ENCODE measurements at regions not wholly inside any gene's neighbourhood (a gene's known extent, or its start where the extent isn't known, plus 50 kb on each side); places are given as distances from the start of the nearest gene placed in this dataset.

DNA sequence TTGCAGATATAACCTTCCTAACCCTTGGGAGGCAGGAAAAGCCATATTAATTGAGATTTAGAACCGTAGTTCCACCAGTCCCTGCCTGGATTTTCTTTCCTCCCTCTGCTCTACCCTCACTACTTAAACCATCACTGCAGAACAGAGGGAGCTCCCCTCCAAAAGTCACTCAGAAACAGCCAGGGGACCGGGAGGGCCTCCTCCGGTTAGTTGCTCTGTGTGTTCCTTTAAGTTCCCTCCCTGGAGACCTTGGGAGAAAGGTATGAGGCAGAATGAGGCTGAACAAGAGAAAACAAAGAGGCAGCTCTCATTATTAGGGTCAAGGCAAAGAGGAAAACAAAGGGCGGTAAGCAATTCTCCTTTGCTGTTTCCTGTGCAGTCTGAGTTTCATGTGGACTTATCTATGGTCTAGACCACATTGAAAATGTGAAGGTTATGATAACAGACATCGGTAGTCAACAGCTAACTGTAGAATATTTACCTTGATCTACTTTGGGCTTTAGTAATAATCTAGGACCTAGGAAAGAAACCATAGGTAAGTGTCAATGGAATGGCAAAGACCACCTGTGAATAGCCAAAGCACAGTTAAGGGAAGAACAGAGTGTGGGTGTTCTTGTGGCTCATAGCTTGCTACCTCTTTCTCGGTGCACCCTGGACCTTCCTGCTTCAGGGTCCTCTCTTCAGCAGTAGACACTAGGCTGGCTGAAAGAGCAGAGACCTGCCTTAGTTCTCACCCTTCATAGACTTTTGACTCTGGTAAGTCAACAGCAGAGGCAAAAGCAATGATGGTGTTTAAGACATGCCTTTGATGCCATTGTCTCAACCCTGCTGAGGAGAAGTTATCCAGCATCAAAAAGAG lies 250.9 kb upstream of the CITED2 start:
- TF ChIP-seq POLR2A (IDR thresholded peaks at IDR 0.05; ENCODE audit: low read depth, low read length), result no peak
- DNase-seq (ENCODE audit: insufficient read length, low spot score) (no peak), FAIRE-seq (no peak)

DNA sequence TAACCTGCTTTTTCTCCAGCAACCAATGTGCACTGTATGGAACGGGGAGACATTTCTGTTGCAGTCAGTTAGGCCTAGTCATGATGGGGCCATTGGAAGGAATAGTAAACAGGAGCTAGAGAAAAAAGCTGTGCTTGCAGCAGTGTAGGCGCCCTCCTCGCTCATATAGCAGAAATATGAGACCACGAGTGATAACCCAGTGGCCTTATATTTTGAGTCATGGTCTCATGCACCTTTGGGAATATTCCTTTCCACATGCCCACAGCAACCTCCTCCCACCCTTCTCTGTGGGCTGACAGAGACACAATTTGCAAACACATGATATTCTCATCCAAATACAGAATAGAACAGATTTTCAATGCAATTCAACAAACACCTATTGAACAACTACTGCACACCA lies 248.9 kb upstream of the CITED2 start:
- TF ChIP-seq POLR2A (IDR thresholded peaks at IDR 0.05; ENCODE audit: low read depth, low read length), result no peak
- FAIRE-seq, result no peak
- no peak for DNase-seq (ENCODE audit: insufficient read length, low spot score)

DNA sequence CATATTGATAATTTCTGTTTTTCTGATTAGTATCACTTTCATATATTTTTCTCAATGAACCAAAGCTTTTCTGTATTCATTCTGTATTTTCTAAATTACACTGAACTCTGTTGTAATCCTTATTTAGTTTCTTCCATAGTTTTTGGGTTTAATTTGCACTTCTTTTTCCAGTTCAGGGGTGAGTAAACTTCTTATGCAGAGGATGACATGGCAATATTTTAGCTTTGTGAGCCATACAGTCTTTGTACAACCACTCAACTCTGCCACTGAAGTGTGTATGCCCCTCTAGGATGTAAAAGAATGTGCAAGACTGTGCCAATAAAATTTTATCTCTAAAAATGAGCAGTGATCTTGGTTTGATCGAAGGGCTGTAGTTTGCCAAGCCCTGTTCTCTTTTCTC lies 239.0 kb upstream of the CITED2 start:
- FAIRE-seq, result no peak
- no peak for DNase-seq (ENCODE audit: insufficient read length, low spot score)
- TF ChIP-seq POLR2A (IDR thresholded peaks at IDR 0.05; ENCODE audit: low read depth, low read length), result no peak

DNA sequence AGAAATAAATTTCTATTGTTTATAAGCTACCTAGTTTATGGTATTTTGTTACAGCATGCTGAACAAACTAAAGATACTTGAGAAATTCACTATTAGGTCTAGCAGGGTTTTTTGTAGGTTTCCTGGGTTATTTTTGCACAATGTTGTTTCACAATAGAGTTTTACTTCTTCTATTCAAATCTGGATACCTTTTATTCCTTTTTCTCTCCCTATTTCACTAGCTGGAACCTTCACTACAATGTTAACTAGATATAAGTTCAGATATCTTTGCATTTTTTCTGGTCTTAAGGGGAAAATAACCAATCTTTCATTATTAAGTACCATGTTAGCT lies 237.7 kb upstream of the CITED2 start:
- FAIRE-seq (no peak), DNase-seq (ENCODE audit: insufficient read length, low spot score) (no peak)
- TF ChIP-seq POLR2A (IDR thresholded peaks at IDR 0.05; ENCODE audit: low read depth, low read length), result no peak

DNA sequence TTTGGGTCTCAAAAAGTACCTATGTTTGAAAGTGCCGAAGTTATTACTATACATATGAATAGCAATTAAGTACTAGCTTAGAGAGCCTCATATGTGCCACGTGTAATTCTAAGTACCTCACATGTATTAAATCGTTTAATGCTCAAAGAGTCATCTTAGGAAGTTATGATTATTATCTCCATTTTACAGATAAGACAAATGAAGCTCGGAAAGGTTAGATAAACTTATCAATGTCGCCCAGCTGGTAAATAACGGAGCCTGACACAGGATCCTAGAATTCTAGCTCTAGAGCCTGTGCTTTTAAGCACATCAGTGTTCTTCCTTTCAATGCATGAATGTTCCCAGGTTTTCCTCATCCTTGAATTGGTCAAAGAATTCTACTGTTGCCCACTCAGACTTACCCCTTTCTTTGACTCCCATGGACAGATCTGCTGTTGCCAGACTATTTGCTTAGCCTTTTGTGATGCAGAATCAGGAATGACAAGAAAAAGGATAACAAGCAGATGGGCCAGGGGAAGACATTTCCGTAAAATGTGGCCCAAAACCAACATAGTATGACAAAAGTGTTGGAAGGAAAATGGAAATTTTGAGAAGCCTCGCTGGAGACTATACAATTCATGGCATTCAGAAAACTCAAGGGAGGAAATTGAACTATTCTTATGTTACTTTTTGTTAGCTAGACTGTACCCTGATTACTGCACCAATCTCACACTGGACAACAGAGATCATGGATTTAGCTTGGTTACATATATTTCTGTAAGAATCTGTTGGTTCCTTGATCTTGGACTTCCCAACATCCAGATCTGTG lies 237.1 kb upstream of the CITED2 start:
- FAIRE-seq, result no peak
- no peak for DNase-seq (ENCODE audit: insufficient read length, low spot score)
- TF ChIP-seq POLR2A (IDR thresholded peaks at IDR 0.05; ENCODE audit: low read depth, low read length), result no peak

DNA sequence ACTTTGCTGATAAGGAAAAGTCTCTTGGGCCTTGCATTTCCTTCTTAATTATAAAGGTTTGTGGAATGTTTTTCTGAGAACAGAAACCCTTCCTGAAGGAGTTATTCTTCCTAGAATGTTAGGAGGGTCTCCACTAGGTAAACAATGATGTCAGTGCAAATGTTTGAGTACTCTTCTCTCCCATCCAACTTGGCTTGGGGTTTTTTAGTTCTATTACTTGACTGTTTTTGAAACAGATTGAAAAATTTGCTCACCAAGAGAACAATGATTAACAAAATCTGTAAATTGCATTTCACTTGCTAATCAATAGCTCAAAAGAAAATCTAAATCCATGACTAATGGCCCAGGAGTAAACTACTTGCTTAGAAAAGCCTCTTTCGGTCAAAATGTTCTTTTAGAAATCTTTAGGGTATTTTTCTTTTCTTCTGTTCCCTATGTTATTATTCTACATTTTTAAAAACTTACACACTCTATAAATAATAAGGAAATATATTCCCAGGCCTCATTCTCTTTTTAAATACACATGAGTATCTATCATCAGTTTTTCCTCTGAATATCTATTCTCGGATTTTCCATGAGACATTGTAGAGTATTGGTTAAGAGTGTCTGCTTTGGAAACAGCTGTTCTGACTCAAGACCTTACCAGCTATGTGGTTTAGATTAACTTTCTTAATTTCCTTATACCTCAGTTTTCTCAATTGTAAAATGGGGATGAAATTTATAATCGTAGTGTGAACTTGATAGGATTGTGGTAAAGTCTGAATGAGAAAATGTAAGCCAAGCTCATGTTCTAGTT lies 234.2 kb upstream of the CITED2 start:
- no peak for TF ChIP-seq POLR2A (IDR thresholded peaks at IDR 0.05; ENCODE audit: low read depth, low read length)
- DNase-seq (ENCODE audit: insufficient read length, low spot score) (no peak), FAIRE-seq (no peak)

DNA sequence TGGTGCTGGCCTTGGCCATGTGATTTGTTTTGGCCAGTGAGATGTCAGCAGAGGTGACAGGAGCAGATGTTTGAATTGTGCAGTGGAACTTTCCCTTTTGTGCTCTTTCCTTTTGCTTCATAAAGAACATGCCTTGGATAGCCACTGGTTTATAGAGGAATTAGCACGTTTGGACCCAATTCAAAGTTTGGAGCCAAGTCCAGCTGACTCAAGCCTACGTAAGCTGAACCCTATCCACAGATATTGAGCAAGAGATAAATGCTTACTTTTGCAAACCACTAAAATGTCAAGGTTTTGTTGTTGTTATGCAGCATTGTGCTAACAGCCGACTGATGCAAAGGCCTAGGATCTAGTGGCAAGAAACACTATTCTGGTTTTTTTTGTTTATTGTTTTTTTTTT lies 230.9 kb upstream of the CITED2 start:
- FAIRE-seq (no peak), DNase-seq (ENCODE audit: insufficient read length, low spot score) (no peak)
- no peak for TF ChIP-seq POLR2A (IDR thresholded peaks at IDR 0.05; ENCODE audit: low read depth, low read length)

DNA sequence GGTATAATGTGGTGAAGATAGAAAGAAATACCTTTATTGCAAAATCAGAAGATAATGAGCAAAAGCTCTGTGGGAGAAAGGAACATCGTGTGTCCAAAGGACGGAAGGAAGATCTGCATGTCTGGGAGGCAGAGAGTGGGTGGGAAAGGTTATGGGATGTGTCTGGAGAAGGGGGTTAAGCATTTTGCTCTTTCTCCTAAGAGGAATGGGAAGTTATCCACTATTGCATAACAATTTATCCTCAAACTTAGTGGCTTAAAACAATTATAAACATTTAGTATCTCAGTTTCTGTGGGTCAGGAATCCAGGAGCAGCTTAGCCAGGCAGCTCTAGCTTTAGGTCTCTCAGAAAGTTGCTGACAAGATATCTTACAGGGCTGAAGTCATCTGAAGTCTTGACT lies 229.1 kb upstream of the CITED2 start:
- DNase-seq (ENCODE audit: insufficient read length, low spot score) (no peak), FAIRE-seq (no peak)
- no peak for TF ChIP-seq POLR2A (IDR thresholded peaks at IDR 0.05; ENCODE audit: low read depth, low read length)

DNA sequence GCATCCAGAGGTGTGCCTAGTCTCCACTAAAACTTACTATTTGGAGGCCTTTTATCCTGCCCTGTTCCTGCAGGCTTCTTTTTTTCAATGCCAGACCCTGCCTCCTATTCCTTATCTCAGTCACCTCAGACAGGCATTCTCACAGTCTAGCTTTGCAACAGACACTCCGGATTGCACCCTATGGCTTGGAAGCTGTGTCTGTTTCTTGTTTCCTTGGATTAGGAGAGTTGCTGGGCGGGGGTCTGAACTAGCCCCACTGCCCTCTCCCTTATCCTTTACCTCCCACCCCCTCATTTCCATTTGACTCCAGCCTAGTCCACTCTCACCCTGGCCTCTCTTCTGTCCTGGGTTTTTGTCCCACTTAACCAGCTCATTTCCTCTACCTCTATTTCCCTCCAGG lies 228.1 kb upstream of the CITED2 start:
- FAIRE-seq, result no peak
- no peak for TF ChIP-seq POLR2A (IDR thresholded peaks at IDR 0.05; ENCODE audit: low read depth, low read length)

DNA sequence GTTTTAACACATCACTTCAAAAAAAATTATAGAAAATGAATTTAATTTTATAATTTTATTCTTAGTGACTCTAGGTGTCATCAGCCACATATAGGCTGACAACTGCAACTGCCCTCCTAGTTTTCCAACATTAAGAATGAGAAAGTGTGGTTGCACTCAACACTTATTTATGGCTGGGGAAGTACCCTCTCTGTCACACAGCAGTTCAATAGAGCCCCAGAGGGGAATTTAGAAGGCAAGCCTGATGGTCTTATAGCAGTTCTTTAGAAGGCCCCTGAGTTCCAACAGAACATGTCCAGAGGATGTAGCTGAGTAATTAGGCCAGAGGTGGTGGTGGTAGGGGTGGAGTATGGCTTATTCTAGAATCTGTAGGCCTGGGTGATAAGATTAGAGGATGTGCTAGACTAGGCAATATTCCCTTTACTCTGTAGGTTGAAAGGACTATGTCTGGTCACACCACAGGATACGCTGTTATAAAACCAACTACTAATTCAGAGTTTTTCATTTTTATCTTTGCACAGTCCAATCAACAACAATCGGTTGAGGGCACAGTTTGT lies 226.5 kb upstream of the CITED2 start:
- DNase-seq (ENCODE audit: insufficient read length, low spot score), result no peak
- TF ChIP-seq POLR2A (IDR thresholded peaks at IDR 0.05; ENCODE audit: low read depth, low read length), result no peak
- FAIRE-seq, result no peak

More for the DNA sequence above, 228.1 kb upstream of the CITED2 start:
- DNase-seq (ENCODE audit: insufficient read length, low spot score), result no peak

DNA sequence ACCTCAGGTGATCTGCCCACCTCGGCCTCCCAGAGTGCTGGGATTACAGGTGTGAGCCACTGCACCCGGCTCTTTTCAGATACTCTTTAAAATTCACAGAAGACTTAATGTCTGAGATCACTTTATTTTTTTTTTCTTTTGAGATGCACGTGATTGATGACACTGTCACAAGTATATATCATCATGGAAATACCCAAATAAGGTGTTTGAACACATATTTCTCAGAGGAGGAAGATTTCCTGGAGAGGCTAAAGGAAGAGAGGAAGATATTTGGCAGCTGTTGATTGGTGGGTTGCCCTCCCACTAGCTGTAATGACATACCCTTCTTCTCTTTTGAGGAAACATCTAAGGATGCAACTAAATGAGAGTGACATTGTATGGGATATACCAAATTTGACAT lies 225.9 kb upstream of the CITED2 start:
- TF ChIP-seq POLR2A (IDR thresholded peaks at IDR 0.05; ENCODE audit: low read depth, low read length), result no peak
- DNase-seq (ENCODE audit: insufficient read length, low spot score), result no peak
- FAIRE-seq, result no peak

DNA sequence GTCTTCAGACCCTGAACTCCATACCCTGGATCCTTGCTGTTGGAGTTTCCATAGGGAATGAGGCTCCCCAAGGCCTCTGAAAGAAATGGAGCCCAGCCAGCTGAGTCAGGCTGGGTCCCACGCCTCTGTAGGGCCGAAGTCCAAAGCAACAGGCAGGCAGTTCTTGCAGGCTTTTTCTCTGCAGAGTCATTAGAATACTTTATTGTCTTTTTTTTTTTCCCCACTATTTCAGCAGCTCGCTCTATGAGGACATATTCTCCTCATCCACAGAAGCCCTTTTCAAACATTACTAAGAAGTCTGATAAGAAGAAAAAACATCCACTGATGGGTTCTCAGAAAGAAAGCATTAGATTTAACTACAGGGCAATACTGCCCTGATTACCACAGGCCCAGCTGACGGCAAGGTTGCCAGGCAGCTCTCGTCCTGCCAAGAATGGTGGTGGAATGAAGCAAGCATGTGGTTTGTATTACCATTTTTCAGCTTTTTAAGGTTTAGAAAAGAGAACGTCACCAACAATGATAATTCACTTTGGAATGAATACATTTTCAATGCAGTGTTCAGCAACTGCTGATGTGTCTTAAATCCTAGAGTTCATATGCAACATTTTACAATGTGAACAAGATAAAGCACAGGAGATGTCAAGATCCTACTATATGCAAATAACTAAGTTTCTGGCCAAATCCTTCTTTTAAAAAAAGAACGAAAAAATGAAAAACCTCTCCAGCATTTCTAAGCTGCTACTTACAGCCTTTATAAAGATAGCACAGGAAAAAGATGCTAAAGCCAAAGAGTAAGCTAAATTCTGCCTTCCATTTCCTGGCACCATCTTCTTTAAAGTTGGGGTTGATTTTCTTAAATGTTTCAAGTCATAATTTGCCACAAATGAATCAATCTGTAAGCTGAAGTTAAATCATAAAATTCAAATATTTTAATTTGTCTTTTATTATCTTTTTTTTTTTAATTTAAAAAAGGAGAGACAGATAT lies 223.6 kb upstream of the CITED2 start:
- no peak for TF ChIP-seq POLR2A (IDR thresholded peaks at IDR 0.05; ENCODE audit: low read depth, low read length)
- peak; percentile 85 for FAIRE-seq

More for the DNA sequence above, 223.6 kb upstream of the CITED2 start:
- DNase-seq (ENCODE audit: insufficient read length, low spot score), result no peak

Data from H54 (cell line).